GM12878 (cell line): ENCODE measurements at regions not wholly inside any gene's neighbourhood (a gene's known extent, or its start where the extent isn't known, plus 50 kb on each side); places are given as distances from the start of the nearest gene placed in this dataset.
A peak's percentile ranks its signal among the peaks of the same experiment; 100 is the strongest.

Source experiments
- BACH1 ChIP-seq: fragments of 450-650 bp; IDR thresholded peaks from 2 replicates; pipeline ENCODE4 v1.6.1; 2017; ENCODE audit warnings: mild to moderate bottlenecking, borderline replicate concordance
- DPF2 ChIP-seq: fragments of 450-650 bp; IDR thresholded peaks from 2 replicates; pipeline ENCODE4 v1.6.1; 2017; ENCODE audit warnings: mild to moderate bottlenecking
- ESRRA ChIP-seq: IDR thresholded peaks from 2 replicates; pipeline ENCODE4 v1.6.1; 2012; ENCODE audit warnings: mild to moderate bottlenecking, low read length, improper control_type of control experiment
- FOXK2 ChIP-seq: fragments of 450-650 bp; IDR thresholded peaks from 2 replicates; pipeline ENCODE4 v1.6.1; 2017; ENCODE audit warnings: mild to moderate bottlenecking, moderate library complexity
- KAT2A ChIP-seq: conservative IDR thresholded peaks from 2 replicates; pipeline ENCODE4 v1.6.1; 2011; ENCODE audit warnings: low read depth, low read length; ENCODE audit not compliant: control insufficient read depth
- MEF2A ChIP-seq: IDR thresholded peaks from 2 replicates; pipeline ENCODE4 v1.6.1; 2011; ENCODE audit warnings: low read depth, mild to moderate bottlenecking, low read length, moderate library complexity; ENCODE audit not compliant: insufficient read depth
- MLLT1 ChIP-seq: fragments of 450-650 bp; IDR thresholded peaks from 2 replicates; pipeline ENCODE4 v1.6.1; 2016; ENCODE audit warnings: mild to moderate bottlenecking
- MTA2 ChIP-seq: fragments of 450-650 bp; IDR thresholded peaks from 2 replicates; pipeline ENCODE4 v1.6.1; 2016; ENCODE audit warnings: low read depth, mild to moderate bottlenecking, moderate library complexity
- MYB ChIP-seq: fragments of 150-350 bp; IDR thresholded peaks from 2 replicates; pipeline ENCODE4 v1.6.1; 2014; ENCODE audit warnings: mild to moderate bottlenecking, low read depth, low read length, borderline replicate concordance
- PBX3 ChIP-seq: IDR thresholded peaks from 2 replicates; pipeline ENCODE4 v1.6.1; 2011; ENCODE audit warnings: mild to moderate bottlenecking, low read depth, low read length, moderate library complexity; ENCODE audit not compliant: insufficient replicate concordance
- SIN3A ChIP-seq: IDR thresholded peaks from 2 replicates; pipeline ENCODE4 v1.6.1; 2012; ENCODE audit warnings: low read depth, low read length, improper control_type of control experiment
- SMAD1 ChIP-seq: fragments of 450-650 bp; IDR thresholded peaks from 2 replicates; pipeline ENCODE4 v1.6.1; 2018; ENCODE audit warnings: mild to moderate bottlenecking, low read depth; ENCODE audit not compliant: partially characterized antibody
- SPI1 ChIP-seq: IDR thresholded peaks from 2 replicates; pipeline ENCODE4 v1.6.1; 2011; ENCODE audit warnings: low read depth, mild to moderate bottlenecking, low read length, moderate library complexity, borderline replicate concordance; ENCODE audit not compliant: insufficient read depth
- ZBTB33 ChIP-seq: fragments of 450-650 bp; IDR thresholded peaks from 2 replicates; pipeline ENCODE4 v1.6.1; 2017; ENCODE audit warnings: mild to moderate bottlenecking
- ZNF274 ChIP-seq: IDR thresholded peaks from one replicate; pipeline ENCODE4 v1.8.0; 2011; ENCODE audit not compliant: insufficient read length, insufficient read depth

- no peak for TF ChIP-seq ZBTB33
- TF ChIP-seq FOXK2 = no peak
- TF ChIP-seq SIN3A = no peak
- TF ChIP-seq PBX3 = peak; percentile 37
- TF ChIP-seq MTA2 = peak; percentile 90
- peak; percentile 65; the same call in 1 of the 2 replicates for TF ChIP-seq DPF2
- no peak for TF ChIP-seq KAT2A
- TF ChIP-seq SMAD1 = no peak
- TF ChIP-seq BACH1 = no peak
- peak; percentile 83 for TF ChIP-seq MEF2A
- TF ChIP-seq ESRRA = no peak
- TF ChIP-seq MLLT1 = no peak
- TF ChIP-seq SPI1 = no peak
- no peak for TF ChIP-seq ZNF274
- no peak for TF ChIP-seq MYB
Observed at GRCh38 chr13:103130681-103131210, 64.5 kb upstream of the SLC10A2 start (continued).
